GM12873 (cell line): ENCODE measurements at regions not wholly inside any gene's neighbourhood (a gene's known extent, or its start where the extent isn't known, plus 50 kb on each side); places are given as distances from the start of the nearest gene placed in this dataset.

Source experiments
- CTCF ChIP-seq: IDR thresholded peaks from 2 replicates; pipeline ENCODE4 v1.5.1; 2012; ENCODE audit warnings: low read depth, mild to moderate bottlenecking, moderate library complexity, low read length, control low read depth; ENCODE audit not compliant: insufficient read depth; ENCODE audit errors: missing control alignments

- no peak for TF ChIP-seq CTCF
Measured at GRCh38 chr4:17309567-17310268, 202.2 kb downstream of the QDPR start.

- TF ChIP-seq CTCF: no peak
Measured at GRCh38 chr4:17301869-17302268, 210.0 kb downstream of the QDPR start.

DNA sequence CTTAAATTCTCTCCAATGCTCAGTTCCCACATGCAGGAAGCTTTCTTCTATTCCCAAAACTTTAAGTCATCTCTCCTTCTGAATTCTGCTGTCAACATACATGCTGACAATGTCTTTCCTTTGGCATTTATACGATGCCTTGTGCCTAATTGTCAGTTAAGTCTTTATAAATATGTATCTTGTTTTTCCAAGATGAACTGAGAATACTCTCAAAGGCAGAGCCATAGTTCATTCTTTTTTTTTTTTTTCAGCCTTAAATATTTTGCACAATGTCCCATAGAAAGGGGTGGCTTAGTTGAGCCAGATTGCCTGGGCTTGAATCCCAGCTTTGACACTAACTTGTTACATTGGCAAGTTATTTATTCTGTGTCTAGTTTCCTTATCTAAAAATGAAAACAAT is 210.6 kb downstream of the QDPR start:
- TF ChIP-seq CTCF: no peak

DNA sequence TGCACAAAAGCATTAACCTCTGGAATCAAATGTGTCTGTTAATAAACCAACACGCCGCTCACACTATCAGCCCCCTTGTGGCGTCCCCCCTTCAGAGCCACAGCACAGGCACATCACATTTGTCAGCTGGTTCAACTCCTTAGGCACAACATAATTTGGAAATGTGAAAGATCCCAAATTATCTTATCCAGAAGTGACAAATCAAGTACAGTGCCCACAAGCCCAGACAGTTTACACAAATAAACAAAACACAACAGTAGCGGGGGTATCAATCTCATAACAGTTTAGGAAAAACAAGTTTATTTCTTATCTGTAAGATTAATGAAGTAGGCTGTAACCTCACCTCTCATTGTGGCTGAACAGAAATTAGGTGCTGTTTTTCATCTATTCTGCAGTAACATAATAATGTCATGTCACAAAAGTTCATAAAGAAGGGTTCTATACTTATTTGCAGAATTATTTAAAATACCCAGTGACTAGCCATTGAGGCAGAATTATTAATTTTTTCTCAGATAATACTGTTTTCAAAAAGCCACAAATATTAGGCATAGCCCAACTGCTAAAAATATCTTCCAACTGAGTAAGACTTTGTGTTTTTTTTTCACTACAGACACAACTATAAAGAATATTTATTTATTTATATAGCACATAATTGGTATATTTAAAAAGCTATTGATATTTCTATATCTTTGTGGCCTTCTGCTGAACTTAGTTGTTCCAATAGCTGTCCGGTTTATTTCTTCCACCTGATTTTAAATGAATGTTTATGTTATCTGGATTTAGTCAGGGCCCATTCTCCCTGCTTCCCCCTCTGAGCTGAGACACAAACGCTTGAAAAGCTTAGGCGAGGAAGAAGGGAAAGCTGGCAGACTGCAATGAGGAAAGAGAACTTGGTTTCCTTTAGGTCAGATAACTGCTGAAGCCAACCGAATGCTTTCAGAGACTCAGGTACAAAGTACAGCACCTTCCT is 214.7 kb downstream of the QDPR start:
- no peak for TF ChIP-seq CTCF

DNA sequence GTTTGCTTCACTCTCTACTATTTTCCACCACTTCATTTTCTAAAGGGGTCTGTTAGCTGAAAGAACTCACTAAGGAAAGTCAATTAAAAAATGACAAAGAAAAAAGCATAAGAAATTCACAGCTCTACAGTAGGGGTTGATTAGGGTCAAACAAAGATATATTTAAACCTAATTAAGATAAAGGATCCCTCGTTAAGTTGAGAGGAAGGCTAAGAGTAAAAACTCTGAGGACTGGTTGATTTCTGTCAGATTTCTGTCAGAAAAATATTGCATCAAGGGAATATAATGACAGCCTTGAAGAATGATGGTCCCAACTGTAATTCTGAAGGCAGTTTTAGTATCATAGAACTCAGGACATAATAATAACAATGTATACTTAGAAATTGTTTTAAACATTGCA is 218.0 kb downstream of the QDPR start:
- TF ChIP-seq CTCF: no peak

DNA sequence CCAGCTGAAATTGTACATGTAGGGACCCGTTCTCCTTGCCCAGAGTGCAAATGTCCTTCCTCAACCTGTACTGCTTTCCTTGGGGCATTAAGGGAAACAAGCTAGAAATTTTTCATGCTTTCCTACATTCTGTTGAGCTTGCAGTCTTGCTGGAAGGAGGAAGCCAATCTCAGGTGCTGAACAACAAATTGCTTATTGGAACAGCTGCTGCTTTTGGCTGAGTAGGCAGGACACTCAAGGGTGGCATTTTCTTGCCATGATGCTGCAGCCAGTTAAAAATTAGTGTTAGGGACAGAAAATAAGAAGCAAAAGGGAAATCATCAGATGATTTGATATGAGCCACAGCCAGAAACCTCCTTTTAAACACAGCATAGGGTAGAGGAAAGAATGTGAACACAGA is 223.7 kb downstream of the QDPR start:
- no peak for TF ChIP-seq CTCF

GRCh38 chr4:17286752-17287460 is 225.0 kb downstream of the QDPR start:
- no peak for TF ChIP-seq CTCF
